ENCODE measurements at regions not wholly inside any gene's neighbourhood (a gene's known extent, or its start where the extent isn't known, plus 50 kb on each side); places are given as distances from the start of the nearest gene placed in this dataset.

- DNase-seq (ENCODE audit: low read depth), result no peak
- TF ChIP-seq CTCF (IDR thresholded peaks at IDR 0.05; ENCODE audit: insufficient read depth, low read length), result no peak
- H3K4me3 ChIP-seq (ENCODE audit: low read depth, low read length), result no peak overlapping the region
Measured at GRCh38 chr2:156753766-156754165, 317.6 kb downstream of the GPD2 start.

GRCh38 chr2:156756516-156756915 is 320.3 kb downstream of the GPD2 start:
- no peak for TF ChIP-seq CTCF (IDR thresholded peaks at IDR 0.05; ENCODE audit: insufficient read depth, low read length)
- no peak overlapping the region for H3K4me3 ChIP-seq (ENCODE audit: low read depth, low read length)
- no peak for DNase-seq (ENCODE audit: low read depth)

- no peak for DNase-seq (ENCODE audit: low read depth)
- TF ChIP-seq CTCF (IDR thresholded peaks at IDR 0.05; ENCODE audit: insufficient read depth, low read length), result no peak
- no peak overlapping the region for H3K4me3 ChIP-seq (ENCODE audit: low read depth, low read length)
Measured at GRCh38 chr2:156763174-156763573, 327.0 kb downstream of the GPD2 start.

DNA sequence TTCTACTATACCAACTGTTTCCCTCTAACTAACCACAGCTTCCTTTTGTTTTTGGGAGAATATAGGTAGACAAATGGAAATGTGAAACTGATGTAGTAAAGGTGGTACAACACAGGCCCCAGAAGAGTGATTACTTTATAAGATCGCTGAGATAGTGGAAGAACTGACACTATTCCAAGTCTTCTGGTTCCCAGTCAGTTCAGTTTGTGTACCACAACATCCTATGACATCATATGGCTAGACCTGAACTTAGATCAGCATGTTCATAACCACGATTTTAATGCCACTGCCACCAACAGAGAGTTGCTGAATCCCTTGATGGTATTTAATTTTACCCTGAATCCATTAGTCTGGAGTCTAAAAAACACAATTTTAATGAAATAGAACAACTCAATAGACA is 328.9 kb downstream of the GPD2 start:
- no peak for TF ChIP-seq CTCF (IDR thresholded peaks at IDR 0.05; ENCODE audit: insufficient read depth, low read length)
- no peak for DNase-seq (ENCODE audit: low read depth)
- no peak overlapping the region for H3K4me3 ChIP-seq (ENCODE audit: low read depth, low read length)

DNA sequence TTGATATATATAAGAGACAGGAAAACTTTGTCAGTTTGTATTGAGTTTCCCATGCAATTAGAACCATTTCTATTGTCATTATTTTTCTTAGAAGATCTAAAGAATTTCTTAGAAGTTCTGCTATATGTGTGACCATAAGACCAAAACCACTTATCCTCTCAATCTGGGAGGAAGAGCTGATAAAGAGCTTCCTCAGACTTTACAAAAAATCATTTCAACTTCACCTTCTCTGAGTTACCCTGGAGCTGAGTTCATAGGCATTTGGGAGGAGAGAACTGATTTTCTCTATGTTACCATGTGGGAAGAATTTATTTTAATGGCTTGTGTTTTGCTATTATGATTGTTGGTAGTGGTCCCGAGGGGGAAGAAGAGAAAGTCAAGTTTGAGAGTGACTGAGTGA is 329.3 kb downstream of the GPD2 start:
- no peak overlapping the region for H3K4me3 ChIP-seq (ENCODE audit: low read depth, low read length)
- no peak for TF ChIP-seq CTCF (IDR thresholded peaks at IDR 0.05; ENCODE audit: insufficient read depth, low read length)
- no peak for DNase-seq (ENCODE audit: low read depth)

DNA sequence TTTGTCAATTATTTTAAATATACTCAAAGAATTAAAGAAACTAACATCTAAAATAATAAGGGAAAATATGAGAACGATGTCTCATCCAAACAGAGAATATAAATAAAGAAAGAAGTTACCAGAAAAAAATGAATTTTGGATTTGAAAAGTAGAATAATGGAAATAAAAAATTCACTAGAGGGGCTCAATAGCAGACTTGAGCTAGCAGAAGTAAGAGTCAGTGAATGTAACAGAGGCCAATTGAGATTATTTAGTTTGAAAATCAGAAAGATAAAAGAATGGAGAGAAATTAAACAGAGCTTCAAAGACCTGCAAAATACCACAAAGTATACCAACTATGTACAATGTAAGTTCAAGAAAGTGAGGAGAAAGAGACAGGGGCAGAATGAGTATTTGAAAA is 333.6 kb downstream of the GPD2 start:
- H3K4me3 ChIP-seq (ENCODE audit: low read depth, low read length), result no peak overlapping the region
- no peak for DNase-seq (ENCODE audit: low read depth)
- no peak for TF ChIP-seq CTCF (IDR thresholded peaks at IDR 0.05; ENCODE audit: insufficient read depth, low read length)

DNA sequence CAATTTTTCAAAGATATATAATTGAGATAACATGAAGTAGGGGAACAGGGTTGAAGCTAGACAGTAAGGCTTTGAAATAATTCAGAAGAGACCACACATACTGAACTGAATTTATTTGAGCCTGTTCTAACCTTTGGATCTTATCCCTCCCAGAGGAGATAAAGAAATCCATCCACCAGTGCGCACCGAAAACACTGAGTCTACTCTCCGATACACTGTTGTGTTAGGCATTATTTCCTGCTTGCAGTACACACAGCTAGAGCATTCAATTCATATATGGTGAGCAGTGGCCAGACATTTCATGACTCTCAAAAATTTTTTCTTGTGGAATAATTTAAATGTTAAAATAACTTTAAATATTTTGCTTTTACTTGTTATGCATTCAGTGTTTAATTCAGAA is 342.7 kb downstream of the GPD2 start:
- no peak for TF ChIP-seq CTCF (IDR thresholded peaks at IDR 0.05; ENCODE audit: insufficient read depth, low read length)
- DNase-seq (ENCODE audit: low read depth), result no peak
- no peak overlapping the region for H3K4me3 ChIP-seq (ENCODE audit: low read depth, low read length)

All from fibroblast of the aortic adventitia (primary cell).